ENCODE measurements at regions not wholly inside any gene's neighbourhood (a gene's known extent, or its start where the extent isn't known, plus 50 kb on each side); places are given as distances from the start of the nearest gene placed in this dataset.
"Not testable (repeated sequence)": the region's sequence is repeated elsewhere in the genome, so short reads cannot be mapped to it uniquely, and the experiment has no call there.

DNA sequence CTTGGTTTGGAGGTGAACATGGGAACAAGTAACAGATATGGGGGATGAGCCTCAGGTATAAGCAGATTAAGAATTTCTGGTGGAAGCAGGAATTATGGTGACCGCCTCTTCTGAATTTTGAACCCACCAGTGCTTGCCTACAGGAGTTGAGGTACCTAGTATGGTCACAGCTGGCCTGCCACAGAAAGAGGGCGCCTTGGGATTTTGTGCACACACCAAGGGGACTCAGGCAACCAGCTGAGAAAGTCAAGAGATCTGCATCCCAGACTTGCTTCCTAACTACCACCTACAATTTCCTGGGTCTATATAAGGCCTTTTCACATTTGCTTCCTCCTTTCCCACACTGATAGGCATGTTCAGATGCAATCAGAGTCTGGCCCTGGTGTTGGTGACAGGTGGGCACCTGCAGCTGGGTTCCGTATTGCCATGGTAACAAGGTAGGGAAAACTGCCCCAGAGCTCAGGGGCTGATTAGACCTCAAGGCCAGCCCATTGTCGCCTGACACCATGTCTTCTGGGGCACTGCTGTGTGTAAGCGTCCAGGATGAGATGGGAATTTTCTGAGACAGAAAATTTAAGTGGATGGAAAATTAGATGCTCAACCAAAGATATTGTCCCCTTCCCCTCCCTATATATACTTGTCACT is 75.9 kb upstream of the RASGRF1 start:
- peaks cover 48% of the 10 kb centered on the region for H3K27me3 Mint-ChIP-seq
- H3K9me3 Mint-ChIP-seq = no peaks in the 10 kb centered on the region
- no peak for DNase-seq (ENCODE audit: low spot score in 2 of 2)
- no peak overlapping the region for H3K4me3 Mint-ChIP-seq
- no peak for ATAC-seq (replicated peaks; ENCODE audit: extremely low read depth, poor library complexity, severe bottlenecking)
- no peaks in the 10 kb centered on the region for H3K36me3 Mint-ChIP-seq (ENCODE audit: insufficient read depth)
- H3K4me1 Mint-ChIP-seq = no peaks in the 10 kb centered on the region
- no peak overlapping the region for H3K27ac Mint-ChIP-seq (ENCODE audit: low read depth)

- Mint-ChIP-seq H3K36me3 (ENCODE audit: insufficient read depth) (no peaks in the 10 kb centered on the region), H3K4me1 (no peaks in the 10 kb centered on the region), H3K9me3 (no peaks in the 10 kb centered on the region), H3K27ac (ENCODE audit: low read depth) (no peak overlapping the region), H3K27me3 (peaks cover 32% of the 10 kb centered on the region), H3K4me3 (no peak overlapping the region)
- ATAC-seq (replicated peaks; ENCODE audit: extremely low read depth, poor library complexity, severe bottlenecking) (no peak), DNase-seq (ENCODE audit: low spot score in 2 of 2) (no peak)
Observed at GRCh38 chr15:79164465-79164864, 73.9 kb upstream of the RASGRF1 start.

GRCh38 chr15:79164043-79164442 is 73.5 kb upstream of the RASGRF1 start:
- ATAC-seq (replicated peaks; ENCODE audit: extremely low read depth, poor library complexity, severe bottlenecking) (no peak), DNase-seq (ENCODE audit: low spot score in 2 of 2) (no peak)
- Mint-ChIP-seq H3K36me3 (ENCODE audit: insufficient read depth) (no peaks in the 10 kb centered on the region), H3K27me3 (peaks cover 29% of the 10 kb centered on the region), H3K9me3 (no peaks in the 10 kb centered on the region), H3K4me3 (no peak overlapping the region), H3K27ac (ENCODE audit: low read depth) (no peak overlapping the region), H3K4me1 (no peaks in the 10 kb centered on the region)

DNA sequence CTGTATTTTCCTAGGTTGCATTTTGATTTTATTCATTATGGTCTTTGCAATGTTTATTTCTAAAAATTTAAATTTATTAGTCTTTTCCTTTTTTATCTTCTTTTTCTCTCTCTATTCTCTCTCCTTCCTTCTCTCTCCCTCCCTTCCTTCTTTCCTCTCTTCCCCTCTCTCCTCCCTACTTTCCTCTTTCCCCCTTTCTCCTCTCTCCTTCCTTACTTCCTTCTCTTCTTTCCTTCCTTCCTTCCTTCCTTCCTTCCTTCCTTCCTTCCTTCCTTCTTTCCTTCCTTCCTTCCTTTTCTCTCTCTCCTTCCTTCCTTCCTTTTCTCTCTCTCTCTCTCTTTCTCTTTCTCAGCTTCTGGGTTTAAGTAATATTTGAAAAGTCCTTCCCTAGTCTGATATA is 72.8 kb upstream of the RASGRF1 start:
- no peak for ATAC-seq (replicated peaks; ENCODE audit: extremely low read depth, poor library complexity, severe bottlenecking)
- no peak overlapping the region for H3K27ac Mint-ChIP-seq (ENCODE audit: low read depth)
- no peaks in the 10 kb centered on the region for H3K36me3 Mint-ChIP-seq (ENCODE audit: insufficient read depth)
- peaks cover 29% of the 10 kb centered on the region for H3K27me3 Mint-ChIP-seq
- no peaks in the 10 kb centered on the region for H3K9me3 Mint-ChIP-seq
- H3K4me3 Mint-ChIP-seq = no peak overlapping the region
- no peak for DNase-seq (ENCODE audit: low spot score in 2 of 2)
- H3K4me1 Mint-ChIP-seq = no peaks in the 10 kb centered on the region

- ATAC-seq (replicated peaks; ENCODE audit: extremely low read depth, poor library complexity, severe bottlenecking) = no peak
- no peak overlapping the region for H3K4me3 Mint-ChIP-seq
- no peaks in the 10 kb centered on the region for H3K4me1 Mint-ChIP-seq
- no peaks in the 10 kb centered on the region for H3K9me3 Mint-ChIP-seq
- no peak for DNase-seq (ENCODE audit: low spot score in 2 of 2)
- H3K36me3 Mint-ChIP-seq (ENCODE audit: insufficient read depth) = no peaks in the 10 kb centered on the region
- peaks cover 36% of the 10 kb centered on the region for H3K27me3 Mint-ChIP-seq
- H3K27ac Mint-ChIP-seq (ENCODE audit: low read depth) = no peak overlapping the region
Observed at GRCh38 chr15:79161837-79162508, 71.4 kb upstream of the RASGRF1 start.

GRCh38 chr15:79160211-79160610 is 69.6 kb upstream of the RASGRF1 start:
- Mint-ChIP-seq H3K36me3 (ENCODE audit: insufficient read depth) (no peaks in the 10 kb centered on the region), H3K4me3 (no peak overlapping the region), H3K27me3 (peaks cover 34% of the 10 kb centered on the region), H3K9me3 (no peaks in the 10 kb centered on the region), H3K27ac (ENCODE audit: low read depth) (no peak overlapping the region), H3K4me1 (no peaks in the 10 kb centered on the region)
- no peak for ATAC-seq (replicated peaks; ENCODE audit: extremely low read depth, poor library complexity, severe bottlenecking)
- DNase-seq (ENCODE audit: low spot score in 2 of 2) = no peak

- Mint-ChIP-seq H3K27ac (ENCODE audit: low read depth) (no peak overlapping the region), H3K4me1 (no peaks in the 10 kb centered on the region), H3K9me3 (no peaks in the 10 kb centered on the region), H3K36me3 (ENCODE audit: insufficient read depth) (no peaks in the 10 kb centered on the region), H3K27me3 (peaks cover 27% of the 10 kb centered on the region), H3K4me3 (no peak overlapping the region)
- ATAC-seq (replicated peaks; ENCODE audit: extremely low read depth, poor library complexity, severe bottlenecking) (no peak), DNase-seq (ENCODE audit: low spot score in 2 of 2) (no peak)
Observed at GRCh38 chr15:79157631-79158592, 67.3 kb upstream of the RASGRF1 start.

- no peaks in the 10 kb centered on the region for H3K36me3 Mint-ChIP-seq (ENCODE audit: insufficient read depth)
- ATAC-seq (replicated peaks; ENCODE audit: extremely low read depth, poor library complexity, severe bottlenecking) = no peak
- DNase-seq (ENCODE audit: low spot score in 2 of 2) = no peak
- H3K9me3 Mint-ChIP-seq = no peaks in the 10 kb centered on the region
- peaks cover 36% of the 10 kb centered on the region for H3K27me3 Mint-ChIP-seq
- H3K4me1 Mint-ChIP-seq = no peaks in the 10 kb centered on the region
- no peak overlapping the region for H3K27ac Mint-ChIP-seq (ENCODE audit: low read depth)
- H3K4me3 Mint-ChIP-seq = no peak overlapping the region
Observed at GRCh38 chr15:79156704-79157375, 66.3 kb upstream of the RASGRF1 start.

DNA sequence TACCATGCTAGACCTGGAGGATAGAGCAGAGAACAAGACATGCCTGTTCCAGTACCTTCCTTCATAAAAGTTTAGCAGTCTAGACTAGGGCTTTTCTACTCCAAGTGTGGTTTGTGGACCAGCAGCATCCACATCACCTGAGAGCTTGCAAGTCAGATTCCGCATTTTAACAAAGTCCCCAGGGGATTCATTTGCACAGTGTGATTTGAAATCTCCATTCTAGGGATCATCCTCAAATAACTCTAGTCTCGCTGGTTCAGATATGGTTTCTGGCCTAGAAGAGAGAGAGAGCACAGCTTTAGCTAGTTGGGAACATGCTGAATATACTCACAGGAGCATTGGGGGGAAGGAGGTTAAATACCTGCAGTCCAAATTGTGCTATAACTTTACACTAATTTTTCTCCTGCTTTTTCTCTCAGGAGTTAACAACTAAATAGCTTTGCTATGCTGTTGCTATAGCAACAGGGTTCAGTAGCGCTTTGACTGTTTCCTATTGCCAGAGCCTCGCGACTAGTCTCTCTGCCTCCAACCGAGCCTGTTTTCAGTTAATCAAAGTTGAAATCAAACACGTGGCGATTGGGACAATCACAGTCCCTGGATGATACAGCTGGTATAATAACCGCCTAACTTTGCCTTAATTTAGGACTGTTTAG is 64.0 kb upstream of the RASGRF1 start:
- ATAC-seq (replicated peaks; ENCODE audit: extremely low read depth, poor library complexity, severe bottlenecking) (no peak), DNase-seq (ENCODE audit: low spot score in 2 of 2) (no peak)
- peaks cover 47% of the 10 kb centered on the region for H3K27me3 Mint-ChIP-seq
- H3K27ac Mint-ChIP-seq (ENCODE audit: low read depth) = no peak overlapping the region
- H3K4me3 Mint-ChIP-seq = no peak overlapping the region
- H3K9me3 Mint-ChIP-seq = no peaks in the 10 kb centered on the region
- H3K4me1 Mint-ChIP-seq = no peaks in the 10 kb centered on the region
- no peaks in the 10 kb centered on the region for H3K36me3 Mint-ChIP-seq (ENCODE audit: insufficient read depth)

DNA sequence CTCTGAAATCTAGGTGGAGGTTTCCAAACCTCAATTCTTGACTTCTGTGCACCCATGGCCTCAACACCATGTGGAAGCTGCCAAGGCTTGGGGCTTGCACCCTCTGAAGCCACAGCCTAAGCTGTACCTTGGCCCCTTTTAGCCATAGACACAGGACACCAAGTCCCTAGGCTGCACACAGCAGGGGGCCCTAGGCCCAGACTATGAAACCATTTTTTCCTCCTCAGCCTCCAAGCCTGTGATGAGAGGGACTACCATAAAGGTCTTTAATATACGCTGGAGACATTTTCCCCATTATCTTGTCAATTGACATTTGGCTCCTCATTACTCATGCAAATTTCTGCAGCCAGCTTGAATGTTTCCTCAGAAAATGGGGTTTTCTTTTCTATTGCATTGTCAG is 53.7 kb upstream of the RASGRF1 start:
- not testable (repeated sequence) for H3K4me1 Mint-ChIP-seq; H3K36me3 Mint-ChIP-seq (ENCODE audit: insufficient read depth); H3K27ac Mint-ChIP-seq (ENCODE audit: low read depth); H3K4me3 Mint-ChIP-seq; DNase-seq (ENCODE audit: low spot score in 2 of 2); H3K9me3 Mint-ChIP-seq; ATAC-seq (replicated peaks; ENCODE audit: extremely low read depth, poor library complexity, severe bottlenecking)
- H3K27me3 Mint-ChIP-seq = peaks cover 52% of the 10 kb centered on the region

GRCh38 chr15:79140846-79141570 is 50.4 kb upstream of the RASGRF1 start:
- Mint-ChIP-seq H3K9me3 (peaks cover 6% of the 10 kb centered on the region), H3K27me3 (peaks cover 61% of the 10 kb centered on the region), H3K27ac (ENCODE audit: low read depth) (no peak overlapping the region), H3K4me3 (no peak overlapping the region), H3K4me1 (no peaks in the 10 kb centered on the region), H3K36me3 (ENCODE audit: insufficient read depth) (peaks cover 1% of the 10 kb centered on the region)
- DNase-seq (ENCODE audit: low spot score in 2 of 2) (no peak), ATAC-seq (replicated peaks; ENCODE audit: extremely low read depth, poor library complexity, severe bottlenecking) (no peak)

Data from central memory CD8-positive, alpha-beta T cell (primary cell).